IMR-90 (cell line): ENCODE measurements at regions not wholly inside any gene's neighbourhood (a gene's known extent, or its start where the extent isn't known, plus 50 kb on each side); places are given as distances from the start of the nearest gene placed in this dataset.

Experiments
- ATAC-seq: fragments of 200-7000 bp; cut with Tn5 transposase; 2 replicates; pipeline ENCODE4 v1.9.1; 2020; ENCODE audit warnings: low read depth, mild to moderate bottlenecking, moderate library complexity
- BruUV-seq: library from RNA; stranded (reverse); fragments of 400-500 nt; replicated peaks from 2 replicates; lab custom pipeline; 2021; lab: Mats Ljungman, UMichigan
- CTCF ChIA-PET: fragments of 300-600 bp; formaldehyde crosslinking; extraction: SDS; loops from one replicate; lab custom pipeline; 2021; ENCODE audit warnings: antibody characterized with exemption; lab: Yijun Ruan, JAX
- POLR2A ChIA-PET: fragments of 300-600 bp; sonication (Branson Sonifier 250); formaldehyde crosslinking; loops from one replicate; lab custom pipeline; 2022; ENCODE audit warnings: antibody characterized with exemption; ENCODE audit not compliant: unreplicated experiment; lab: Charles Lee
- DNase-seq: peaks from one replicate; pipeline ENCODE4 v3.0.0; 2013
- H2AFZ ChIP-seq: replicated peaks from 2 replicates; pipeline ENCODE3; 2013; ENCODE audit warnings: low read length, mild to moderate bottlenecking; ENCODE audit not compliant: poor library complexity
- H2AK5ac ChIP-seq: 2 replicates; pipeline ENCODE4 v1.6.1; 2013; ENCODE audit warnings: low read depth, low read length, inconsistent platforms
- H2AK9ac ChIP-seq: replicated peaks from 2 replicates; pipeline ENCODE3; 2013; ENCODE audit warnings: mild to moderate bottlenecking, low read depth, low read length, moderate library complexity; ENCODE audit not compliant: poor library complexity
- H2BK120ac ChIP-seq: 2 replicates; pipeline ENCODE4 v1.6.1; 2013; ENCODE audit warnings: low read depth, low read length, inconsistent platforms
- H2BK15ac ChIP-seq: 3 replicates; pipeline ENCODE4 v1.6.1; 2013; ENCODE audit warnings: low read depth, low read length, inconsistent platforms
- H2BK20ac ChIP-seq: 2 replicates; pipeline ENCODE4 v1.6.1; 2013; ENCODE audit warnings: low read depth, mild to moderate bottlenecking, inconsistent platforms, low read length, moderate library complexity
- H2BK5ac ChIP-seq: 2 replicates; pipeline ENCODE4 v1.6.1; 2013; ENCODE audit warnings: mild to moderate bottlenecking, low read depth, low read length, inconsistent platforms; ENCODE audit not compliant: poor library complexity, severe bottlenecking
- H3K14ac ChIP-seq: replicated peaks from 2 replicates; pipeline ENCODE4 v1.6.1; 2013; ENCODE audit warnings: low read depth, low read length, inconsistent platforms
- H3K18ac ChIP-seq: 2 replicates; pipeline ENCODE4 v1.6.1; 2013; ENCODE audit warnings: low read depth, low read length, control low read depth
- H3K23ac ChIP-seq: 2 replicates; pipeline ENCODE4 v1.6.1; 2013; ENCODE audit warnings: low read depth, low read length, inconsistent platforms
- H3K27ac ChIP-seq: 2 replicates; pipeline ENCODE4 v1.5.1; 2013; ENCODE audit warnings: mild to moderate bottlenecking, control low read depth, low read length; ENCODE audit not compliant: insufficient read depth
- H3K27me3 ChIP-seq: 2 replicates; pipeline ENCODE4 v1.6.1; 2013; ENCODE audit warnings: low read length; ENCODE audit not compliant: control insufficient read depth, insufficient read depth
- H3K36me3 ChIP-seq: 2 replicates; pipeline ENCODE4 v1.6.1; 2013; ENCODE audit warnings: low read length, mixed read lengths; ENCODE audit not compliant: control insufficient read depth, insufficient read depth
- H3K4ac ChIP-seq: 2 replicates; pipeline ENCODE4 v1.6.1; 2013; ENCODE audit warnings: low read depth, low read length, inconsistent platforms
- H3K4me1 ChIP-seq: 2 replicates; pipeline ENCODE4 v1.6.1; 2013; ENCODE audit warnings: low read length, mixed read lengths; ENCODE audit not compliant: control insufficient read depth, insufficient read depth
- H3K4me2 ChIP-seq: 2 replicates; pipeline ENCODE4 v1.6.1; 2013; ENCODE audit warnings: low read depth, mild to moderate bottlenecking, control low read depth, low read length, moderate library complexity
- H3K4me3 ChIP-seq: 2 replicates; pipeline ENCODE4 v1.5.1; 2013; ENCODE audit warnings: low read depth, mild to moderate bottlenecking, control low read depth, low read length, moderate library complexity; ENCODE audit not compliant: insufficient read depth
- H3K56ac ChIP-seq: 2 replicates; pipeline ENCODE4 v1.6.1; 2013; ENCODE audit warnings: low read length, inconsistent platforms; ENCODE audit not compliant: insufficient read depth; ENCODE audit errors: extremely low read depth
- H3K79me1 ChIP-seq, 2 experiments: 2 replicates each; pipeline ENCODE4 v1.6.1; 2013; ENCODE audit warnings: low read length in 2 of 2, inconsistent platforms in 1 of 2, low read depth in 1 of 2
- H3K9ac ChIP-seq: 2 replicates; pipeline ENCODE4 v1.6.1; 2013; ENCODE audit warnings: low read depth, low read length, control low read depth
- H3K9me1 ChIP-seq: 2 replicates; pipeline ENCODE4 v1.6.1; 2013; ENCODE audit warnings: low read length, inconsistent platforms; ENCODE audit not compliant: insufficient read depth
- H3K9me3 ChIP-seq: 2 replicates; pipeline ENCODE4 v1.6.1; 2013; ENCODE audit warnings: low read length; ENCODE audit not compliant: control insufficient read depth, insufficient read depth
- H4K20me1 ChIP-seq: 2 replicates; pipeline ENCODE4 v1.6.1; 2013; ENCODE audit warnings: low read length, inconsistent platforms; ENCODE audit not compliant: insufficient read depth
- H4K5ac ChIP-seq: 2 replicates; pipeline ENCODE4 v1.6.1; 2013; ENCODE audit warnings: mild to moderate bottlenecking, low read depth, low read length, control low read depth
- H4K8ac ChIP-seq, 2 experiments: 2 replicates each; pipeline ENCODE4 v1.6.1; 2013; ENCODE audit warnings: low read depth in 2 of 2, low read length in 2 of 2, control low read depth in 1 of 2, inconsistent platforms in 1 of 2
- H4K91ac ChIP-seq: 2 replicates; pipeline ENCODE4 v1.6.1; 2013; ENCODE audit warnings: low read depth, low read length, inconsistent platforms; ENCODE audit not compliant: insufficient read depth
- BHLHE40 ChIP-seq: fragments of 150-350 bp; IDR thresholded peaks from 2 replicates; pipeline ENCODE4 v1.6.1; 2016; ENCODE audit warnings: mild to moderate bottlenecking, low read depth, low read length
- CEBPB ChIP-seq: IDR thresholded peaks from 2 replicates; pipeline ENCODE4 v1.6.1; 2012; ENCODE audit warnings: low read depth, low read length, improper control_type of control experiment
- FOS ChIP-seq: fragments of 150-350 bp; IDR thresholded peaks from 2 replicates; pipeline ENCODE4 v1.6.1; 2016; ENCODE audit warnings: low read depth, low read length
- RCOR1 ChIP-seq: IDR thresholded peaks from 2 replicates; pipeline ENCODE4 v1.6.1; 2012; ENCODE audit warnings: mild to moderate bottlenecking, low read length, improper control_type of control experiment; ENCODE audit not compliant: insufficient replicate concordance
- dilution Hi-C: fragments of 300-500 bp; cut with HindIII; formaldehyde crosslinking; loops from one replicate; pipeline ENCODE4 v1.14.3; 2018; ENCODE audit warnings: low sequenced_read_pairs; ENCODE audit not compliant: unreplicated experiment
- in situ Hi-C: fragments of 300-500 bp; cut with MboI; formaldehyde crosslinking; loops from 3 replicates; pipeline ENCODE4 v1.14.3; 2019; ENCODE audit warnings: low sequenced_read_pairs, inconsistent platforms, mixed read lengths
- intact Hi-C: fragments of 100-400 bp; cut with micrococcal nuclease; formaldehyde crosslinking; loops from 2 replicates; pipeline ENCODE4 v1.10.0; 2022

DNA sequence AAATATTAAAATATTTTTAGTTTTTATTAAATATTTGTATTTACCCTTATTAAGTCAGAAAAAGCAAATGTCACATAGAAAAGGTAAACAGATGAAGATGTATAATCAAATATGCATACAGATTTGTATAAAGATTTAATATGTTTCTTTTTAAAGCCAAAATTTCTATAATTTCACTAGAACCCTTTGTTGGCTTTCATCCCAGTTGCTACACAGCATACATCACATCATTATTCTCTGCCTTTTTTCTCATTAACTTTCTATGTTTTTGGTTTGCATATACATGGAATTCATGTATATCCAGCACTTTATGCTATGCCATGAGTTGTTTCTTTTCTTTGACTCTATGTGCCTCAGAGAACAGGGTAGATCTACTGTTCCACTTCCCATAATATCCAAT lies 957.9 kb upstream of the ADGRL2 start:
- Histone ChIP-seq H3K4me1 (no peaks in the 10 kb centered on the region), H3K4me2 (no peak overlapping the region), H3K9me3 (no peaks in the 10 kb centered on the region), H2AK9ac (no peak overlapping the region), H2BK20ac (no peak overlapping the region), H3K9ac (no peak overlapping the region), H3K4me3 (no peak overlapping the region), H3K27me3 (no peaks in the 10 kb centered on the region), H3K9me1 (no peaks in the 10 kb centered on the region), H4K8ac (no peak overlapping the region), H3K56ac (no peak overlapping the region), H4K20me1 (no peaks in the 10 kb centered on the region), H3K79me1 (no peaks in the 10 kb centered on the region), H2BK5ac (no peak overlapping the region), H3K27ac (no peak overlapping the region), H4K5ac (no peak overlapping the region), H2BK15ac (no peak overlapping the region), H3K4ac (no peak overlapping the region), H2AK5ac (no peak overlapping the region), H2BK120ac (no peak overlapping the region), H3K36me3 (no peaks in the 10 kb centered on the region), H4K91ac (no peak overlapping the region), H3K14ac (no peak overlapping the region), H3K18ac (no peak overlapping the region), H2AFZ (no peak overlapping the region), H3K23ac (no peak overlapping the region)
- intact Hi-C loops, result no loop called here
- ATAC-seq (no peak), DNase-seq (no peak)
- ChIA-PET CTCF (interaction anchor here (0.6 kb wide), 1 partner anchor 917 kb away, joined by 5 read pairs; no protein-coding TSS in a partner anchor), POLR2A (no interaction called here)
- TF ChIP-seq CEBPB (no peak), FOS (no peak), BHLHE40 (no peak), RCOR1 (no peak)
- no TSS peak for BruUV-seq
- dilution Hi-C loops, result no loop called here
- in situ Hi-C loops, result no loop called here
